Transverse colon (tissue), 4 donors: ENCODE measurements at regions not wholly inside any gene's neighbourhood (a gene's known extent, or its start where the extent isn't known, plus 50 kb on each side); places are given as distances from the start of the nearest gene placed in this dataset.

Source experiments
- DNase-seq: peaks from one replicate; pipeline ENCODE4 v3.0.0-alpha.2; 2019
- H3K27ac ChIP-seq, 4 donors: fragments of 200-600 bp; sonication (generic); 2 replicates each; pipeline ENCODE4 v1.5.1; 2016 to 2018; ENCODE audit warnings: inconsistent platforms in 4 of 4
- H3K27me3 ChIP-seq: fragments of 200-600 bp; sonication (generic); 2 replicates; pipeline ENCODE4 v1.5.1; 2017; ENCODE audit warnings: inconsistent platforms
- H3K36me3 ChIP-seq, 4 donors: fragments of 200-600 bp; sonication (generic); 2 replicates each; pipeline ENCODE4 v1.5.1; 2017 to 2019; ENCODE audit warnings: inconsistent platforms in 4 of 4
- H3K4me1 ChIP-seq, 4 donors: fragments of 200-600 bp; sonication (generic); 2 replicates each; pipeline ENCODE4 v1.5.1; 2017 to 2020; ENCODE audit warnings: inconsistent platforms in 4 of 4
- H3K4me3 ChIP-seq, 4 donors: fragments of 200-600 bp; sonication (generic); 1 replicate in 1 of 4; 2 replicates in 3 of 4; pipeline versions ENCODE4 v1.5.1 to v1.6.1; 2017 to 2019; ENCODE audit warnings: inconsistent platforms in 4 of 4
- H3K9me3 ChIP-seq, 2 donors: fragments of 200-600 bp; sonication (generic); 2 replicates each; pipeline ENCODE4 v1.5.1; 2017 to 2019; ENCODE audit warnings: inconsistent platforms in 2 of 2
- EP300 ChIP-seq: sonication (generic); formaldehyde crosslinking; IDR thresholded peaks from one replicate; pipeline ENCODE4 v1.6.1; 2017; ENCODE audit warnings: antibody characterized with exemption, low read depth
- POLR2A ChIP-seq: fragments of 450-650 bp; IDR thresholded peaks from one replicate; pipeline ENCODE4 v1.6.1; 2016; ENCODE audit warnings: antibody characterized with exemption, mild to moderate bottlenecking, moderate library complexity
- POLR2AphosphoS5 ChIP-seq, 3 donors: sonication (generic); formaldehyde crosslinking; IDR thresholded peaks; one replicate each; pipeline ENCODE4 v1.6.1; 2016; ENCODE audit warnings: antibody characterized with exemption in 3 of 3
- WGBS, 2 donors: methylation state at CpG; one replicate each; pipeline ENCODE4 v1.1.5; 2018; ENCODE audit warnings: low coverage in 1 of 2; 5-methylcytosine and 5-hydroxymethylcytosine counted together
- in situ Hi-C, 4 donors: fragments of 200-750 bp; cut with MboI; loops; one replicate each; pipeline versions ENCODE4 v1.15.0 to v1.15.1; 2017; ENCODE audit warnings: low sequenced_read_pairs in 3 of 4, low pct_ligation_motif_present in 1 of 4, low pct_unique_long_range_greater_than_20kb in 1 of 4
- intact Hi-C: fragments of 100-400 bp; cut with DNase I; formaldehyde crosslinking; loops from one replicate; pipeline ENCODE4 v1.15.1; 2023; ENCODE audit warnings: low total_unique reads
- TF ChIP-seq, protein P1 (sequence below), 5 experiments: fragments of 200-600 bp in 3 of 5; fragments of 450-650 bp in 2 of 5; sonication (generic) in 3 of 5; IDR thresholded peaks; 1 replicate in 2 of 5; 2 replicates in 3 of 5; pipeline ENCODE4 v1.5.1; 2016 to 2017; ENCODE audit warnings: antibody characterized with exemption in 5 of 5, inconsistent platforms in 3 of 5, mild to moderate bottlenecking in 2 of 5, moderate library complexity in 1 of 5

DNA sequence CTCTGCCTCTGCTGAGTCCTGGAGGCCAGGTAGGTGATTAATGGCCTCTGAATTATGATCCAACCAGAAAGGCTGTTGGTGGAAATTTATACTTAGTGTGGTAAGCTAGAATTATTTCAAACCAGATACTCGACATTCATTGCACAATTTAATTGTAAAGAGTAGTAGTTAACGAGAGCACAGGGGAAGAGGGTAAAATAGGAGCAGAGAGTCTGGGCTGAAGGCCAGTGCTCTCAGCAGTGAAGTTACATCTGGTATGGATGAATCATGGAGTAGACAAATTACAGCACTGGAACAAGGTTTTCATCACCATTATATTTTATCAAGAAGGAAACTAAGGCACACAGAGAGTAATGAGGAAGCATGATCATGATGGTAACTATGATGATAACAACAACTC lies 92.5 kb downstream of the TLR4 start:
- DNase-seq, result no peak
- H3K9me3 ChIP-seq, result peaks cover 1 to 2% of the 10 kb centered on the region in 2 donors
- no peak overlapping the region for H3K27ac ChIP-seq
- 67 to 68% methylated on average over 2 of the region's 2 CpGs for whole genome bisulfite sequencing, 2 donors
- H3K4me1 ChIP-seq, result no peaks in the 10 kb centered on the region
- no peak overlapping the region for H3K4me3 ChIP-seq
- in situ Hi-C loops (loop anchor here in 1 of 4 donors (25.0 kb wide), 1 partner anchor 1491 kb away; no protein-coding TSS in a partner anchor), intact Hi-C loops (no loop called here)
- H3K36me3 ChIP-seq, result no peaks in the 10 kb centered on the region
- no peaks in the 10 kb centered on the region for H3K27me3 ChIP-seq
- no peak for TF ChIP-seq EP300
- TF ChIP-seq, protein P1, sequence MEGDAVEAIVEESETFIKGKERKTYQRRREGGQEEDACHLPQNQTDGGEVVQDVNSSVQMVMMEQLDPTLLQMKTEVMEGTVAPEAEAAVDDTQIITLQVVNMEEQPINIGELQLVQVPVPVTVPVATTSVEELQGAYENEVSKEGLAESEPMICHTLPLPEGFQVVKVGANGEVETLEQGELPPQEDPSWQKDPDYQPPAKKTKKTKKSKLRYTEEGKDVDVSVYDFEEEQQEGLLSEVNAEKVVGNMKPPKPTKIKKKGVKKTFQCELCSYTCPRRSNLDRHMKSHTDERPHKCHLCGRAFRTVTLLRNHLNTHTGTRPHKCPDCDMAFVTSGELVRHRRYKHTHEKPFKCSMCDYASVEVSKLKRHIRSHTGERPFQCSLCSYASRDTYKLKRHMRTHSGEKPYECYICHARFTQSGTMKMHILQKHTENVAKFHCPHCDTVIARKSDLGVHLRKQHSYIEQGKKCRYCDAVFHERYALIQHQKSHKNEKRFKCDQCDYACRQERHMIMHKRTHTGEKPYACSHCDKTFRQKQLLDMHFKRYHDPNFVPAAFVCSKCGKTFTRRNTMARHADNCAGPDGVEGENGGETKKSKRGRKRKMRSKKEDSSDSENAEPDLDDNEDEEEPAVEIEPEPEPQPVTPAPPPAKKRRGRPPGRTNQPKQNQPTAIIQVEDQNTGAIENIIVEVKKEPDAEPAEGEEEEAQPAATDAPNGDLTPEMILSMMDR (IDR thresholded peaks at IDR 0.05), result no peak
- no peak for TF ChIP-seq POLR2A
- no peak for TF ChIP-seq POLR2AphosphoS5 (IDR thresholded peaks at IDR 0.05)

DNA sequence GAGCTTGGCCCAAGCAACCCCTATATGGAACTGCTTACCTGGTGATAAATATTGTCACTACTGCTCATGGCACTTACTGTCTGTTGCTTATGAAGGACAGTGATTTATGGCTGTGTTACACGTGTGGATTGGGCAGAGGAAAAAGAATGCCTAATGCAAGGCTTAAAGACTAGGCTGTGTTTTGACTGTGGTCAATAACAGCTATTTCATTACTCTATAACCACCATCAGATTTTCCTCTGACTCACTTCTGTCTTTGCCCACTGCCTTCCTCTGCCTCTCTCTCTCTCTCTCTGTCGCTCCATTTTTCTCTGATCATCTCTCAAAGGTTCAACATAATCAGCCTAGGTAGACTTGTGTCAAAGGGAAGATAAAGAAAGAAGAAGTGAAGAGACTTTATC lies 96.2 kb downstream of the TLR4 start:
- 51 to 52% methylated on average over 2 of the region's 2 CpGs for WGBS, 2 donors
- intact Hi-C loops (no loop called here), in situ Hi-C loops (no loop called here)

DNA sequence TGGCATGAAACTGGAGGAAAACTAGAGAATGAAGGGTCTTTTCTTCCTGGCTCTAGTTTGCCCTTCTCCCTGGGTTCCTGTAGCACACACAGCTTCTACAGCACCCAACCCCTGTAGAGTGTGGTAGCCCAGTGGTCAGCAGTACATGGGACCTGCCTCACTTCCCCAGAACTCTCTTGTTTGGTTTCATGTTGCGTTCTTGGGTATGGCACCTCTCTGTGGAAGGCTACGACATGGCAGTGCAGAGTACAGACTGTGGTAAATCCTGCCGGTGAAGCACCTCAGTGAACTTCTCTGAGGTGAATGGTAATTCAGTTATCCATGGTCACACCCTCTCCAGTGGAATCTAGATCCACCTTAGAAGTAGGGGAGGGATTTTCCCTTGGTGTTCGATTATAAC lies 105.5 kb downstream of the TLR4 start:
- TF ChIP-seq POLR2A (no peak), POLR2AphosphoS5 (IDR thresholded peaks at IDR 0.05) (no peak), EP300 (no peak)
- TF ChIP-seq, protein P1 (IDR thresholded peaks at IDR 0.05), result no peak
- H3K4me3 ChIP-seq, result no peak overlapping the region

More for the DNA sequence above, 96.2 kb downstream of the TLR4 start:
- TF ChIP-seq, protein P1 (IDR thresholded peaks at IDR 0.05), result no peak
- TF ChIP-seq EP300, result no peak
- no peak for TF ChIP-seq POLR2A
- TF ChIP-seq POLR2AphosphoS5 (IDR thresholded peaks at IDR 0.05), result no peak
- Histone ChIP-seq H3K4me3 (no peak overlapping the region), H3K36me3 (no peaks in the 10 kb centered on the region), H3K27ac (no peak overlapping the region), H3K27me3 (no peaks in the 10 kb centered on the region), H3K4me1 (no peaks in the 10 kb centered on the region), H3K9me3 (no peaks in the 10 kb centered on the region)
- DNase-seq, result no peak

DNA sequence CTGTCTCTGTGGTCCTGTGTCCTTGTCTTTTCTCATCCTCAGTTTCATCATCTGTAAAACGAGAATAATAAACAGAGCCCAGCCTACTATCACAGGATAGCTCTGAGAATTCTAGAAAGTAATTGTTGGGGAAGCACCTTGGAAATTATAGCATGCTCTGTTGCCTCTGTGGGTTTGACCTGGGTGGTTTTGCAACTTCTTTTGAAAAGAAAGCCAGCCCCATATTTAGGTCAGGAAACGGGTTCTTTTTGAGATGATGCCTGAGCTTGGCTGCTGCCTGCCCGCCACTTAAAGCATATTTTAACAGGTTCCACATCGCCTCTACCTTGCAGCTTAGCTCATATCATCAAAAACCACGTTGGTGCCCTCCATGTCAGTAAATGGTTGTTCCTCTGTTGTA lies 111.1 kb downstream of the TLR4 start:
- Histone ChIP-seq H3K27me3 (no peaks in the 10 kb centered on the region), H3K27ac (no peak overlapping the region), H3K4me3 (no peak overlapping the region), H3K9me3 (no peaks in the 10 kb centered on the region), H3K4me1 (no peaks in the 10 kb centered on the region), H3K36me3 (no peaks in the 10 kb centered on the region)
- no peak for DNase-seq
- WGBS, 2 donors, result 57 to 72% methylated on average over 5 of the region's 5 CpGs
- in situ Hi-C loops, result no loop called here
- intact Hi-C loops, result no loop called here
- no peak for TF ChIP-seq POLR2AphosphoS5 (IDR thresholded peaks at IDR 0.05)
- TF ChIP-seq, protein P1 (IDR thresholded peaks at IDR 0.05), result no peak
- TF ChIP-seq EP300, result no peak
- TF ChIP-seq POLR2A, result no peak

More for the DNA sequence above, 105.5 kb downstream of the TLR4 start:
- H3K4me1 ChIP-seq, result no peaks in the 10 kb centered on the region
- DNase-seq, result no peak
- WGBS, 2 donors, result 78 to 100% methylated on average over 1 to 4 of the region's 4 CpGs
- H3K36me3 ChIP-seq, result no peaks in the 10 kb centered on the region
- intact Hi-C loops (no loop called here), in situ Hi-C loops (no loop called here)
- H3K27me3 ChIP-seq, result peaks cover 4% of the 10 kb centered on the region
- H3K27ac ChIP-seq, result no peak overlapping the region
- H3K9me3 ChIP-seq, result no peaks in the 10 kb centered on the region
